Smooth muscle cell (in vitro differentiated cells): ENCODE measurements at regions not wholly inside any gene's neighbourhood (a gene's known extent, or its start where the extent isn't known, plus 50 kb on each side); places are given as distances from the start of the nearest gene placed in this dataset.

Experiments used
- DNase-seq: peaks from one replicate; lab custom pipeline; 2025; ENCODE audit not compliant: unreplicated experiment; lab: John Stamatoyannopoulos, UW
- H2AFZ ChIP-seq: fragments of 200-600 bp; sonication (generic); 2 replicates; pipeline ENCODE4 v1.6.0; 2016; ENCODE audit warnings: antibody characterized with exemption, low read depth, mild to moderate bottlenecking
- H3F3A ChIP-seq: fragments of 200-600 bp; sonication (generic); 2 replicates; pipeline ENCODE4 v1.6.0; 2017; ENCODE audit warnings: antibody characterized with exemption, low read depth
- H3K27ac ChIP-seq: fragments of 200-600 bp; sonication (generic); 2 replicates; pipeline ENCODE4 v1.5.1; 2016; ENCODE audit warnings: low read depth, mild to moderate bottlenecking
- H3K27me3 ChIP-seq: fragments of 200-600 bp; sonication (generic); 2 replicates; pipeline ENCODE4 v1.6.1; 2016; ENCODE audit warnings: low read depth, mild to moderate bottlenecking
- H3K36me3 ChIP-seq: fragments of 200-600 bp; sonication (generic); 2 replicates; pipeline ENCODE4 v1.5.1; 2016; ENCODE audit warnings: low read depth
- H3K4me1 ChIP-seq: fragments of 200-600 bp; sonication (generic); 2 replicates; pipeline ENCODE4 v1.5.1; 2016; ENCODE audit warnings: low read depth
- H3K4me2 ChIP-seq: fragments of 200-600 bp; sonication (generic); 2 replicates; pipeline ENCODE4 v1.6.0; 2016; ENCODE audit warnings: mild to moderate bottlenecking
- H3K4me3 ChIP-seq: fragments of 200-600 bp; sonication (generic); 2 replicates; pipeline ENCODE4 v1.5.1; 2016; ENCODE audit warnings: mild to moderate bottlenecking
- H3K79me2 ChIP-seq: fragments of 200-600 bp; sonication (generic); 2 replicates; pipeline ENCODE4 v1.6.0; 2016; ENCODE audit warnings: low read depth, mild to moderate bottlenecking
- H3K9ac ChIP-seq: fragments of 200-600 bp; sonication (generic); 2 replicates; pipeline ENCODE4 v1.6.0; 2016; ENCODE audit warnings: low read depth
- H3K9me3 ChIP-seq: fragments of 200-600 bp; sonication (generic); replicated peaks from 2 replicates; pipeline ENCODE4 v1.5.1; 2016; ENCODE audit warnings: low read depth
- H4K20me1 ChIP-seq: fragments of 200-600 bp; sonication (generic); 2 replicates; pipeline ENCODE4 v1.6.0; 2016; ENCODE audit warnings: low read depth
- CTCF ChIP-seq: fragments of 200-600 bp; sonication (generic); IDR thresholded peaks from 2 replicates; pipeline ENCODE4 v1.5.1; 2017; ENCODE audit warnings: borderline replicate concordance, mild to moderate bottlenecking, antibody characterized with exemption; ENCODE audit not compliant: insufficient read depth, poor library complexity, severe bottlenecking
- WGBS: methylation state at CpG from one replicate; pipeline ENCODE4 v1.1.7; 2016; ENCODE audit warnings: low lambda C conversion rate; 5-methylcytosine and 5-hydroxymethylcytosine counted together

- Histone ChIP-seq H4K20me1 (no peaks in the 10 kb centered on the region), H3K4me1 (peaks cover 43% of the 10 kb centered on the region), H3K9ac (no peak overlapping the region), H3K4me3 (no peak overlapping the region), H3K4me2 (peak overlapping the region; percentile 28), H2AFZ (no peak overlapping the region), H3K79me2 (no peaks in the 10 kb centered on the region), H3F3A (peaks cover 5% of the 10 kb centered on the region), H3K9me3 (no peaks in the 10 kb centered on the region), H3K27me3 (no peaks in the 10 kb centered on the region), H3K27ac (peak overlapping the region; percentile 80), H3K36me3 (no peaks in the 10 kb centered on the region)
- no peak for DNase-seq
- no peak for TF ChIP-seq CTCF
- 51% methylated on average over 14 of the region's 14 CpGs for WGBS
Observed at GRCh38 chr9:105975886-105976645, 281.7 kb downstream of the TMEM38B start.

GRCh38 chr9:105978336-105978735 lies 284.0 kb downstream of the TMEM38B start:
- peak overlapping the region; percentile 16 for H3K27ac ChIP-seq
- peak overlapping the region; percentile 52 for H3K4me2 ChIP-seq
- WGBS: 49% methylated on average over 7 of the region's 7 CpGs
- H3K4me1 ChIP-seq: peaks cover 41% of the 10 kb centered on the region
- H3K36me3 ChIP-seq: no peaks in the 10 kb centered on the region
- H3K4me3 ChIP-seq: no peak overlapping the region
- H3K79me2 ChIP-seq: no peaks in the 10 kb centered on the region
- H3F3A ChIP-seq: peaks cover 5% of the 10 kb centered on the region
- H2AFZ ChIP-seq: peak overlapping the region; percentile 75
- no peaks in the 10 kb centered on the region for H4K20me1 ChIP-seq
- H3K9me3 ChIP-seq: no peaks in the 10 kb centered on the region
- no peaks in the 10 kb centered on the region for H3K27me3 ChIP-seq
- DNase-seq: no peak
- H3K9ac ChIP-seq: no peak overlapping the region
- TF ChIP-seq CTCF: no peak

- no peaks in the 10 kb centered on the region for H3K9me3 ChIP-seq
- DNase-seq: no peak
- H3K27ac ChIP-seq: no peak overlapping the region
- no peaks in the 10 kb centered on the region for H3K79me2 ChIP-seq
- peaks cover 5% of the 10 kb centered on the region for H3F3A ChIP-seq
- H2AFZ ChIP-seq: peak overlapping the region; percentile 75
- H3K36me3 ChIP-seq: no peaks in the 10 kb centered on the region
- no peak overlapping the region for H3K9ac ChIP-seq
- no peaks in the 10 kb centered on the region for H3K27me3 ChIP-seq
- peaks cover 36% of the 10 kb centered on the region for H3K4me1 ChIP-seq
- H3K4me3 ChIP-seq: no peak overlapping the region
- TF ChIP-seq CTCF: no peak
- 71% methylated on average over 3 of the region's 3 CpGs for WGBS
- no peaks in the 10 kb centered on the region for H4K20me1 ChIP-seq
- H3K4me2 ChIP-seq: no peak overlapping the region
Observed at GRCh38 chr9:105978826-105979225, 284.5 kb downstream of the TMEM38B start.

- H3K27me3 ChIP-seq: no peaks in the 10 kb centered on the region
- H3K9ac ChIP-seq: no peak overlapping the region
- no peaks in the 10 kb centered on the region for H3K36me3 ChIP-seq
- H3K4me3 ChIP-seq: no peak overlapping the region
- peaks cover 4% of the 10 kb centered on the region for H3F3A ChIP-seq
- DNase-seq: no peak
- H3K27ac ChIP-seq: no peak overlapping the region
- WGBS: 69% methylated on average over 2 of the region's 2 CpGs
- no peaks in the 10 kb centered on the region for H4K20me1 ChIP-seq
- no peak for TF ChIP-seq CTCF
- peaks cover 31% of the 10 kb centered on the region for H3K4me1 ChIP-seq
- no peaks in the 10 kb centered on the region for H3K9me3 ChIP-seq
- no peak overlapping the region for H3K4me2 ChIP-seq
- no peak overlapping the region for H2AFZ ChIP-seq
- no peaks in the 10 kb centered on the region for H3K79me2 ChIP-seq
Observed at GRCh38 chr9:105979290-105979689, 284.9 kb downstream of the TMEM38B start.
